Esophagus muscularis mucosa (tissue), 4 donors: ENCODE measurements at regions not wholly inside any gene's neighbourhood (a gene's known extent, or its start where the extent isn't known, plus 50 kb on each side); places are given as distances from the start of the nearest gene placed in this dataset.

Source experiments
- DNase-seq: peaks from one replicate; pipeline ENCODE4 v3.0.0-alpha.2; 2017; ENCODE audit errors: extremely low spot score
- H3K27ac ChIP-seq, 4 donors: fragments of 200-600 bp; sonication (generic); replicated peaks in 1 of 4; 1 replicate in 3 of 4; 2 replicates in 1 of 4; pipeline ENCODE4 v1.5.1; 2016 to 2019; ENCODE audit warnings: mild to moderate bottlenecking in 1 of 4
- H3K27me3 ChIP-seq, 4 donors: fragments of 200-600 bp; sonication (generic); one replicate each; pipeline versions ENCODE4 v1.5.1 to v1.6.0; 2016 to 2019
- H3K36me3 ChIP-seq, 4 donors: fragments of 200-600 bp; sonication (generic); one replicate each; pipeline ENCODE4 v1.5.1; 2016 to 2019
- H3K4me1 ChIP-seq, 4 donors: fragments of 200-600 bp; sonication (generic); one replicate each; pipeline ENCODE4 v1.5.1; 2016 to 2019
- H3K4me3 ChIP-seq, 4 donors: fragments of 200-600 bp; sonication (generic); 1 replicate in 2 of 4; 2 replicates in 2 of 4; pipeline ENCODE4 v1.5.1; 2016 to 2019; ENCODE audit warnings: mild to moderate bottlenecking in 4 of 4, moderate library complexity in 1 of 4
- H3K9me3 ChIP-seq, 4 donors: fragments of 200-600 bp; sonication (generic); 1 replicate in 3 of 4; 2 replicates in 1 of 4; pipeline ENCODE4 v1.5.1; 2016 to 2019
- EP300 ChIP-seq: sonication (generic); formaldehyde crosslinking; IDR thresholded peaks from one replicate; pipeline ENCODE4 v1.6.1; 2017; ENCODE audit warnings: antibody characterized with exemption
- POLR2A ChIP-seq: fragments of 450-650 bp; IDR thresholded peaks from one replicate; pipeline ENCODE4 v1.6.1; 2017; ENCODE audit warnings: antibody characterized with exemption, moderate library complexity, mild to moderate bottlenecking, low read depth
- POLR2AphosphoS5 ChIP-seq, 2 donors: sonication (generic); formaldehyde crosslinking; IDR thresholded peaks; one replicate each; pipeline ENCODE4 v1.6.1; 2017; ENCODE audit warnings: antibody characterized with exemption in 2 of 2
- WGBS: methylation state at CpG from one replicate; pipeline ENCODE4 v1.1.5; 2018; 5-methylcytosine and 5-hydroxymethylcytosine counted together
- intact Hi-C: fragments of 100-400 bp; cut with DNase I; formaldehyde crosslinking; loops from one replicate; pipeline ENCODE4 v1.15.1; 2023
- TF ChIP-seq, protein P1 (sequence below), 3 experiments: fragments of 200-600 bp in 2 of 3; fragments of 450-650 bp in 1 of 3; sonication (generic) in 2 of 3; IDR thresholded peaks; one replicate each; pipeline ENCODE4 v1.5.1; 2017 to 2019; ENCODE audit warnings: antibody characterized with exemption in 3 of 3, mild to moderate bottlenecking in 2 of 3, moderate library complexity in 1 of 3

DNA sequence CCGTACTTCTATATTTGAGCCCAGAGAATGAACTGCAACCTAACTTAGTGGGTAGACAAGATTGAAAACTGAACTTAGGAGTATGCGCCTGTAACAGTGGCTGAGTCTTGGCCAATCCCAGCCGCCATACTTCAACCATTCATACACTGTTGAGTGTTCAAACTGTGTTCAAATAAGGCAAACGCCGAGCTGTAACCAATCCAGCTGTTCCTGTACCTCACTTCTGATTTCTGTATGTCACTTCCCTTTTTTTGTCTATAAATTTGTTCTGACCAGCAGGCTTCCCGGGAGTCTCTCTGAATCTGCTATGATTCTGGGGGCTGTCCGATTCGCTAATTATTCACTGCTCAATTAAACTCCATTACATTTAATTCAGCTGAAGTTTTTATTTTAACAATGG, 58.6 kb upstream of the TPM1 start:
- peaks cover 0 to 20% (median 4%) of the 10 kb centered on the region in 4 donors for H3K4me1 ChIP-seq
- no peaks in the 10 kb centered on the region for H3K9me3 ChIP-seq
- no peak for DNase-seq
- intact Hi-C loops = no loop called here
- H3K36me3 ChIP-seq = no peaks in the 10 kb centered on the region
- no peaks in the 10 kb centered on the region for H3K27me3 ChIP-seq
- TF ChIP-seq POLR2A (no peak), EP300 (no peak), POLR2AphosphoS5 (IDR thresholded peaks at IDR 0.05) (no peak)
- TF ChIP-seq, protein P1, sequence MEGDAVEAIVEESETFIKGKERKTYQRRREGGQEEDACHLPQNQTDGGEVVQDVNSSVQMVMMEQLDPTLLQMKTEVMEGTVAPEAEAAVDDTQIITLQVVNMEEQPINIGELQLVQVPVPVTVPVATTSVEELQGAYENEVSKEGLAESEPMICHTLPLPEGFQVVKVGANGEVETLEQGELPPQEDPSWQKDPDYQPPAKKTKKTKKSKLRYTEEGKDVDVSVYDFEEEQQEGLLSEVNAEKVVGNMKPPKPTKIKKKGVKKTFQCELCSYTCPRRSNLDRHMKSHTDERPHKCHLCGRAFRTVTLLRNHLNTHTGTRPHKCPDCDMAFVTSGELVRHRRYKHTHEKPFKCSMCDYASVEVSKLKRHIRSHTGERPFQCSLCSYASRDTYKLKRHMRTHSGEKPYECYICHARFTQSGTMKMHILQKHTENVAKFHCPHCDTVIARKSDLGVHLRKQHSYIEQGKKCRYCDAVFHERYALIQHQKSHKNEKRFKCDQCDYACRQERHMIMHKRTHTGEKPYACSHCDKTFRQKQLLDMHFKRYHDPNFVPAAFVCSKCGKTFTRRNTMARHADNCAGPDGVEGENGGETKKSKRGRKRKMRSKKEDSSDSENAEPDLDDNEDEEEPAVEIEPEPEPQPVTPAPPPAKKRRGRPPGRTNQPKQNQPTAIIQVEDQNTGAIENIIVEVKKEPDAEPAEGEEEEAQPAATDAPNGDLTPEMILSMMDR (IDR thresholded peaks at IDR 0.05) = no peak
- WGBS = 88% methylated on average over 8 of the region's 8 CpGs
- no peak overlapping the region for H3K4me3 ChIP-seq
- H3K27ac ChIP-seq = no peak overlapping the region

DNA sequence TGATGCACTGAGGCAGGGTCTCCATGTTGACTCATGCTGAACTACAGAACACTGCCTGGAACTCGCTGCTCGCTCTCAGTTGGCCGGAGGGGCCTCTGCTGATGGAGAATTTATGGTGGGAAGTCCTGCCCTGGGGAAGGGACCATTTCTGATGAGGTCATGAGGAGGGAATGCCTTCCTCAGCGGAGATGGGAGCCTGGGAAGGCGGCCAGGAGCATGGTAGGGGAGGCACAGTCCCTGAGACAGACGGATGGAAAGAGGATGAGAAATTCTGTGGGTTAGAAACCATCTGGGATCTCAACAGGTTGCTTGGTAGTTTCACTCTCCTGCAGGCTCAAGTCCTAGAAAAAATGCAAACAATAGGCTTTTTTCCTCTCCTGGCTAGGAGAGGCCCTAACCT, 56.8 kb upstream of the TPM1 start:
- no peaks in the 10 kb centered on the region for H3K36me3 ChIP-seq
- peaks cover 0 to 32% (median 14%) of the 10 kb centered on the region in 4 donors for H3K4me1 ChIP-seq
- 46% methylated on average over 6 of the region's 6 CpGs for WGBS
- intact Hi-C loops = no loop called here
- H3K27ac ChIP-seq = no peak overlapping the region
- H3K27me3 ChIP-seq = no peaks in the 10 kb centered on the region
- no peak overlapping the region for H3K4me3 ChIP-seq
- DNase-seq = no peak
- no peaks in the 10 kb centered on the region for H3K9me3 ChIP-seq
- TF ChIP-seq POLR2AphosphoS5 (IDR thresholded peaks at IDR 0.05) = no peak
- no peak for TF ChIP-seq EP300
- TF ChIP-seq, protein P1 (IDR thresholded peaks at IDR 0.05) = no peak
- no peak for TF ChIP-seq POLR2A

DNA sequence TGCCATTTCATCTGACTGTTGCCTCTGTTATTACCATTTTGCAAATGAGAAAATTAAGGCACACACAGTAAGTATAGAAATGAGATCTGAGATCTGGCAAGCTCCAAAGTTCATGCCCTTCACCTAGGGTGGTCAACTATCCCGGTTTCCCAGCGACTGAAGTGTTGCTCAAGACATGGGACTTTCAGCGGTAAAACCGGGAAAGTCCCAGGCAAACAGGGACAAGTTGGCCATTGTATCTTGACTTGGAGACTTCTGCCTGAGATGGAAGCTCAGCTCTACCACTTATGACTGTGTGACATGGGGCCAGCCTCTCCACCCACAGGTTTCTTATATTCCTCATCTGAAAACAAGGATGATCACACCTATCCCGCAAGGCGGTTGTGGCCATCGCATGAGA, 55.6 kb upstream of the TPM1 start:
- 97% methylated on average over 7 of the region's 7 CpGs for WGBS
- TF ChIP-seq EP300 (no peak), POLR2AphosphoS5 (IDR thresholded peaks at IDR 0.05) (no peak), POLR2A (no peak)
- TF ChIP-seq, protein P1 (IDR thresholded peaks at IDR 0.05) = no peak
- no peaks in the 10 kb centered on the region for H3K36me3 ChIP-seq
- no peak overlapping the region for H3K27ac ChIP-seq
- no peak overlapping the region for H3K4me3 ChIP-seq
- DNase-seq = no peak
- no peaks in the 10 kb centered on the region for H3K27me3 ChIP-seq
- no peaks in the 10 kb centered on the region for H3K9me3 ChIP-seq
- intact Hi-C loops = no loop called here
- H3K4me1 ChIP-seq = peaks cover 0 to 32% (median 14%) of the 10 kb centered on the region in 4 donors

DNA sequence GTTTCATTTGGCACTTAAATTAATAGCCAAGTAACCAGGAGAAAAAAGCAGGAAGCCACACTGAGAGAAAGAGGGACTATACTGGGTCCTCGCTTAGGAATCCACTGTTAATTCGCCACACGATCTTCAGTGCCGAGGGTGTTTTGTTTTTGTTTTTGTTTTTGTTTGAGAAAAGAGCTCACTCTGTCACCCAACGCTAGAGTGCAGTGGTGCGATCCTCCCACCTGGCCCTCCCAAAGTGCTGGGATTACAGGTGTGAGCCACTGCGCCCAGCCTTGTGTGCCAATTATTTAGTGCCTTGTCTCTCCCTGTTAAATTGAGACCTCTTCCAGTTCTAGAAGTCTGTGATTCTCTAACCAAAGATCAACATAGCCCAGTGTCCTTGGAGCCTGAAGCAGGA, 53.8 kb upstream of the TPM1 start:
- Histone ChIP-seq H3K4me1 (peaks cover 0 to 22% (median 14%) of the 10 kb centered on the region in 4 donors), H3K27ac (peak overlapping the region; percentile 54 to 74 (median 58)), H3K36me3 (no peaks in the 10 kb centered on the region), H3K9me3 (no peaks in the 10 kb centered on the region), H3K4me3 (no peak overlapping the region), H3K27me3 (no peaks in the 10 kb centered on the region)
- no peak for DNase-seq
- WGBS = 92% methylated on average over 7 of the region's 7 CpGs
- TF ChIP-seq POLR2AphosphoS5 (IDR thresholded peaks at IDR 0.05) (no peak), EP300 (no peak)
- intact Hi-C loops = no loop called here

DNA sequence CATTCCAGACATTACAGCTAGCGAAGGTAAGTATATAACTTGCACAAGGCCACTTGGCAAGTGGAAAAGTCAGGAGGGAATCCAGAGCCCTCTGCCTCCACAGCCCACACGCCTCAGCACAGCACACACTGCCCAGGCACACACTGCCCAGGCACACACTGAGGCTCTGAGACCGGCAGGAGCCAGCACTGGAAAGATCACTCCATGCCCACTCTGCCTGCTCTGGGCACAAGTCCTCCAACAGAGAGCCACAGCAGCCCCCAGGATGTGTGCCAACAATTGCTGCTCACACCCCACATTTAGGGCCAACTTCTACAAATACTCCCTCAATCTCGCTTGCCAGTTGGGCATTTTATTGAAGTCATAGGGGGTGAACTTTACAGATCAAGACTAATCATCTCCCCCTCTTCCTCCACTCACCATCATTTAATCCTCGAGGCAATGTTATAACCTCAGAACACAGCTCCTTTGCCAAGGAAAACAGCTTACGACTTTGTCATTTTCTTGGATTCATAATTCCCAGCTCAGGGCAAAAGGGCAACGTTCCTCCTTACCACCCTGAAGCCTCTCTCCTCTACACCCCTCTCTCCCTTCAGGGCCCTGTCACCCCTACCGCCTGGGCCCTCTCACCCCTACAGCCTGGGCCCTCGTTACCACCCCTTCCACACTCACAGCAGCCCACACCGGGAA, 53.0 kb upstream of the TPM1 start:
- Histone ChIP-seq H3K4me1 (peaks cover 0 to 22% (median 14%) of the 10 kb centered on the region in 4 donors), H3K27ac (peak overlapping the region; percentile 54 to 74 (median 58)), H3K27me3 (no peaks in the 10 kb centered on the region), H3K9me3 (no peaks in the 10 kb centered on the region), H3K4me3 (no peak overlapping the region), H3K36me3 (no peaks in the 10 kb centered on the region)
- no peak for DNase-seq
- 42% methylated on average over 9 of the region's 10 CpGs for WGBS
- intact Hi-C loops = no loop called here
- TF ChIP-seq, protein P1 (IDR thresholded peaks at IDR 0.05) = no peak
- no peak for TF ChIP-seq POLR2A
